T-cell (primary cell): ENCODE measurements at regions not wholly inside any gene's neighbourhood (a gene's known extent, or its start where the extent isn't known, plus 50 kb on each side); places are given as distances from the start of the nearest gene placed in this dataset.

Experiments
- ATAC-seq, 4 experiments: fragments of 200-7000 bp in 3 of 4; fragments of 150-1000 bp in 1 of 4; cut with Tn5 transposase; replicated peaks in 1 of 4; 1 replicate in 3 of 4; 2 replicates in 1 of 4; pipeline ENCODE4 v1.10.0; 2021; ENCODE audit warnings: moderate library complexity in 3 of 4, mild to moderate bottlenecking in 2 of 4, moderate number of reproducible peaks in 1 of 4
- CTCF ChIA-PET, 2 donors: fragments of 300-600 bp; sonication (Branson Sonifier 250); formaldehyde crosslinking; loops; one replicate each; lab custom pipeline; 2022; ENCODE audit warnings: antibody characterized with exemption in 2 of 2; lab: Charles Lee
- POLR2A ChIA-PET, 2 donors: fragments of 300-600 bp; sonication (Branson Sonifier 250); formaldehyde crosslinking; loops; one replicate each; lab custom pipeline; 2022; ENCODE audit warnings: antibody characterized with exemption in 2 of 2; lab: Charles Lee
- DNase-seq, 35 experiments: peaks; one replicate each; pipeline versions ENCODE4 v3.0.0 to v3.0.0-alpha.2; 2013 to 2023
- H3K27ac ChIP-seq: one replicate; pipeline ENCODE4 v1.5.1; 2013; ENCODE audit warnings: low read length
- H3K27me3 ChIP-seq, 2 experiments: replicated peaks in 1 of 2; 1 replicate in 1 of 2; 2 replicates in 1 of 2; pipeline versions ENCODE4 v1.6.1 to v1.7.0; 2013; ENCODE audit warnings: low read length in 1 of 2, mixed read lengths in 1 of 2; ENCODE audit not compliant: control insufficient read depth in 2 of 2, insufficient read depth in 2 of 2; ENCODE audit errors: extremely low read depth in 1 of 2
- H3K36me3 ChIP-seq, 2 donors: 1 replicate in 1 of 2; 2 replicates in 1 of 2; pipeline versions ENCODE4 v1.6.1 to v1.7.0; 2013; ENCODE audit warnings: low read length in 1 of 2; ENCODE audit not compliant: control insufficient read depth in 2 of 2, insufficient read depth in 1 of 2; ENCODE audit errors: extremely low read depth in 1 of 2
- H3K4me1 ChIP-seq, 2 experiments: 1 replicate in 1 of 2; 2 replicates in 1 of 2; pipeline versions ENCODE4 v1.6.1 to v1.7.0; 2013; ENCODE audit warnings: low read length in 2 of 2, mixed read lengths in 1 of 2; ENCODE audit not compliant: insufficient read depth in 2 of 2, control insufficient read depth in 1 of 2; ENCODE audit errors: extremely low read depth in 1 of 2
- H3K4me3 ChIP-seq, 2 donors: 1 replicate in 1 of 2; 2 replicates in 1 of 2; pipeline versions ENCODE4 v1.5.1 to v1.7.0; 2013; ENCODE audit warnings: mild to moderate bottlenecking in 2 of 2, low read length in 1 of 2, moderate library complexity in 1 of 2; ENCODE audit not compliant: control insufficient read depth in 1 of 2; ENCODE audit errors: extremely low read depth in 1 of 2
- H3K9me3 ChIP-seq: 2 replicates; pipeline ENCODE4 v1.7.0; 2013
- H3K27ac Mint-ChIP-seq, 2 donors: one replicate each; pipeline ENCODE4 v1.8.0; 2020 to 2021; ENCODE audit warnings: mild to moderate bottlenecking in 2 of 2, mixed read lengths in 2 of 2
- H3K27me3 Mint-ChIP-seq, 2 donors: one replicate each; pipeline ENCODE4 v1.8.0; 2021 to 2022; ENCODE audit warnings: mixed read lengths in 2 of 2
- H3K36me3 Mint-ChIP-seq: one replicate; pipeline ENCODE4 v1.8.0; 2021; ENCODE audit warnings: mixed read lengths
- H3K4me1 Mint-ChIP-seq, 3 donors: one replicate each; pipeline ENCODE4 v1.8.0; 2020 to 2022; ENCODE audit warnings: mixed read lengths in 3 of 3, mild to moderate bottlenecking in 1 of 3
- H3K4me3 Mint-ChIP-seq, 3 donors: one replicate each; pipeline ENCODE4 v1.8.0; 2020 to 2022; ENCODE audit warnings: mild to moderate bottlenecking in 3 of 3, mixed read lengths in 3 of 3, moderate library complexity in 3 of 3
- H3K9me3 Mint-ChIP-seq, 3 donors: one replicate each; pipeline ENCODE4 v1.8.0; 2020 to 2022; ENCODE audit warnings: mixed read lengths in 3 of 3
- WGBS: methylation state at CpG from one replicate; pipeline ENCODE4 v1.1.5; 2013; ENCODE audit warnings: missing lambda C conversion rate; ENCODE audit not compliant: insufficient coverage; 5-methylcytosine and 5-hydroxymethylcytosine counted together

DNA sequence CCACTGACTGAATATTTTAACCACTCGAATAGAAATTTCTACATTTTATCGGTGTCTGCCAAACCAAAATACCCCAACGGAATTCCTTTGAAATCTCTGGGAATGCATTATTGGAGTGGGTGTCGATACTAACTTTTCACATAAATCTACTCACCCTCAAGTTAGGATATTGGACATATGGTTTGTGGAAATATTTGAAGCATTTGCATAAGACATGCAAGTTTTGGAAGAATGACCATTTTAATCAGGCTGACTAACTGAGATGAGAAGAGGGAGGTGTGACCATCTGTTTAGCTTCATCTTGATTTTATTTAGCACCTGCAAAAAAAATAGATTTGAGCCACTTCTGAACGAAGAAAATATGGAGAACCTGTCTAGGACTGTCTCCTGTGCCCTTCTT lies 61.2 kb downstream of the KLF6 start:
- DNase-seq (no peak), ATAC-seq (no peak)
- no peaks in the 10 kb centered on the region for H3K4me1 ChIP-seq
- peaks cover 0 to 5% of the 10 kb centered on the region in 2 experiments for H3K27me3 ChIP-seq
- WGBS: no CpG with 5 or more reads among the region's 5 CpGs
- ChIA-PET CTCF (no interaction called here), POLR2A (no interaction called here)
- Mint-ChIP-seq H3K27me3 (peaks cover 0 to 5% of the 10 kb centered on the region in 2 donors), H3K4me3 (no peak overlapping the region), H3K36me3 (no peaks in the 10 kb centered on the region), H3K27ac (no peak overlapping the region), H3K4me1 (peaks cover 0 to 2% (median 0%) of the 10 kb centered on the region in 3 donors), H3K9me3 (no peaks in the 10 kb centered on the region)
- H3K4me3 ChIP-seq: no peak overlapping the region
- no peak overlapping the region for H3K27ac ChIP-seq
- no peaks in the 10 kb centered on the region for H3K36me3 ChIP-seq
- no peaks in the 10 kb centered on the region for H3K9me3 ChIP-seq

DNA sequence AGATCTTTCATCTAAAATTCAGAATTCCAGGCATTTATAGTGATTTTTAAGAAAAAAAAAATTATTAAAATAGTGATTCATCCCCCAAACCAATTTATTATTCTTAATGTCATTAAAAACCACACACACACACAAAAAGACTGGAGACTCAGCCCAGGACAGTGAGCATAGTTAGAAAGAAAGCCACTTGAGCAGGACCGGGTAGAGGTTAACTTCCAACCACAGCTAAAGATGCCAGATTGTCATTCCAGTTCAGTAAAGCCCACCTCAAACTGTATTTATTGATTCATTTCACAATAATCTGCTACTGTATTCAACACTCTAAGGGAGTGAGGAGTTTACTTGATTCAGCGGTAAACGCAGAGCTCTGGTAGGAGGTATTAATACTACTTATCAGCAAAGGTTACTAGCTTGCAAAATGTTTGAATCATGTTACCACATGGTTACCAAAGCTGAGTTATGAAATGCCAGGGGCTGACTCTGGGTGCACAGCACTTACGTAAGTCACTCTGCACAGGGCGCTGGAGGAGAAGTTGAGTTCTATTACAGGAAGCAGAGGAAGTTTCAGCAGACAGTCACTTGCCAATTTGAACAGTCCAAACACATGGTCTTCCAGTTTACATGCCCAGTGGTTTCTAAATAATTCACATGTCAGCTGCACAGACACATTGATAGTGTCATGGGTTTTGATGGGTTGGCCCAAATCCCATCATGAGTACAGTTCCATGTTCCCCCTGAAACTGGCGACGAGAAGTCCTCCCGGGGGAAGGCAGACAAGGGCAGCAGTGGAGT lies 64.6 kb downstream of the KLF6 start:
- Histone ChIP-seq H3K9me3 (no peaks in the 10 kb centered on the region), H3K4me3 (no peak overlapping the region), H3K36me3 (no peaks in the 10 kb centered on the region), H3K4me1 (no peaks in the 10 kb centered on the region), H3K27me3 (no peaks in the 10 kb centered on the region), H3K27ac (no peak overlapping the region)
- DNase-seq: peak in 7 of 35 experiments; percentile 6 to 42 (median 15)
- H3K9me3 Mint-ChIP-seq: no peaks in the 10 kb centered on the region
- no peaks in the 10 kb centered on the region for H3K36me3 Mint-ChIP-seq
- H3K27me3 Mint-ChIP-seq: no peaks in the 10 kb centered on the region
- WGBS: 100% methylated on average over 5 of the region's 8 CpGs
- no peak for ATAC-seq
- no peak overlapping the region for H3K4me3 Mint-ChIP-seq
- CTCF ChIA-PET: no interaction called here
- POLR2A ChIA-PET: no interaction called here
- H3K27ac Mint-ChIP-seq: peak overlapping the region in 1 of 2 donors; percentile 25
- H3K4me1 Mint-ChIP-seq: peaks cover 0 to 2% (median 0%) of the 10 kb centered on the region in 3 donors

DNA sequence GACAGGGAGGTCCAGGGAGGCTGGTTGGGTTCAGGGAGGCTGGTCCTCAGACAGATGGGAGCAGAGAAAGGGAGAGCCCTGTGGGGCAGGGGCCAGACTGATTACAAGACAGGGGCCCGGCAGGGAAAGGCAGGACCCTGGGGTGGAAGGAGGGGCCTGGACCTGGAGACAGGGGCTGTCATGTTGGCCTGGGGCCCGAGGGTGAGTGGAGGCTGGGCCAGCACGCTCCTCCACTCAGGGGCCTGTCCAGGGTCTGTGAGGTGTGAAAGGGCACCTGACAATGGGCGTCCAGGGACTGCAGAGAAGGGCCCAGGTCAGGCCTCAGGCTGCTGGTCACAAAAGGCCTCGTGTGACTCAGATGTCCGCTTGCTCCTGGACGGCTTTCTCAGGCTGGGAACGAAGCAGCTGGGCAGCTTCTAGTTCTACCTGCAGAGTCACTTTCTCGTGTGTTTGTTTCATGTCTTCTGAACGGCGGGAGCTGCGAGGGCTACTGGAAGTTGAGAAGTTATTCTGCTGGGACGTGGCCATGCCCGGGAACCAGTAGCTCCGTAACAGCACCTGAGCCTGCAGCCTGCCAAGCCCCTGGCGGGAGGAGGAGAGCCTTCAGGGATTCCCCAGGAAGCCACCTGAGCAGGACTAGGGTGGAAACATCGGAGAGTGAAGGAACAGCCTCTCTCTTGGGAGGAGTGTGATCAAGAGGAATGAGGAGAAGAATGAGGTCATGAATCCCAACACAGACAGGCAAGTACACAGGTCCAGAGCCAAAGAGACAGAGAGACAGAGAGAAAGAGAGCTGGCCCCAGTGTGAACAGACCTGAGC lies 65.8 kb downstream of the KLF6 start:
- H3K4me1 ChIP-seq: no peaks in the 10 kb centered on the region
- CTCF ChIA-PET: no interaction called here
- 93% methylated on average over 16 of the region's 17 CpGs for WGBS
- Mint-ChIP-seq H3K4me3 (no peak overlapping the region), H3K27ac (no peak overlapping the region), H3K9me3 (no peaks in the 10 kb centered on the region), H3K36me3 (no peaks in the 10 kb centered on the region), H3K4me1 (peaks cover 0 to 2% (median 0%) of the 10 kb centered on the region in 3 donors), H3K27me3 (no peaks in the 10 kb centered on the region)
- POLR2A ChIA-PET: interaction anchor here in 1 of 2 donors (0.5 kb wide), 1 partner anchor 252 kb away, joined by 3 read pairs; no protein-coding TSS in a partner anchor
- H3K27me3 ChIP-seq: no peaks in the 10 kb centered on the region
- H3K4me3 ChIP-seq: no peak overlapping the region
- H3K27ac ChIP-seq: no peak overlapping the region
- H3K9me3 ChIP-seq: no peaks in the 10 kb centered on the region
- no peak for ATAC-seq
- DNase-seq: no peak
- no peaks in the 10 kb centered on the region for H3K36me3 ChIP-seq

DNA sequence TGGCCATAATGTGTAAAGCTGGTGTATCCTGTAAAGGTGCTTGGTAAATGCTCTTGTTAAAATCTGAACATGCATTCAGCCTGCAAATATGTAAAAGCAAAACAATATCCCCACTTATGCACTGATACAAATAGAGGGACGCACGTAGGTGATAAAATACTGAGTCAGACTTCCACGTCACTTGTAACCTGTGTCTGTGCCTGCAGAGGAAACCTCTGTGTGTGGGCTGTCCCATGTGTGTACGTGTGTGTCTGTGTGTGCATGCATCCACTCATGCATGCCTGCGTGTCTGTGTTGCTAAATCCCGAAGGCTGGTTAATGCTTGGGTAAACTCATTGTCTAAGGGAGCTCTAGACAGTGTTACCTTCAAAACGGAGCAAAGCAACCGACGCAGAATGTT lies 68.9 kb downstream of the KLF6 start:
- H3K27me3 ChIP-seq: no peaks in the 10 kb centered on the region
- peaks cover 6 to 16% (median 8%) of the 10 kb centered on the region in 3 donors for H3K9me3 Mint-ChIP-seq
- H3K36me3 ChIP-seq: no peaks in the 10 kb centered on the region
- ChIA-PET CTCF (no interaction called here), POLR2A (no interaction called here)
- H3K27me3 Mint-ChIP-seq: no peaks in the 10 kb centered on the region
- H3K9me3 ChIP-seq: peaks cover 2% of the 10 kb centered on the region
- no peaks in the 10 kb centered on the region for H3K36me3 Mint-ChIP-seq
- peaks cover 0 to 2% (median 0%) of the 10 kb centered on the region in 3 donors for H3K4me1 Mint-ChIP-seq
- H3K27ac Mint-ChIP-seq: no peak overlapping the region
- no peak for ATAC-seq
- no peaks in the 10 kb centered on the region for H3K4me1 ChIP-seq
- H3K27ac ChIP-seq: no peak overlapping the region
- H3K4me3 Mint-ChIP-seq: no peak overlapping the region
- WGBS: 90% methylated on average over 9 of the region's 9 CpGs
- DNase-seq: no peak
- H3K4me3 ChIP-seq: no peak overlapping the region

DNA sequence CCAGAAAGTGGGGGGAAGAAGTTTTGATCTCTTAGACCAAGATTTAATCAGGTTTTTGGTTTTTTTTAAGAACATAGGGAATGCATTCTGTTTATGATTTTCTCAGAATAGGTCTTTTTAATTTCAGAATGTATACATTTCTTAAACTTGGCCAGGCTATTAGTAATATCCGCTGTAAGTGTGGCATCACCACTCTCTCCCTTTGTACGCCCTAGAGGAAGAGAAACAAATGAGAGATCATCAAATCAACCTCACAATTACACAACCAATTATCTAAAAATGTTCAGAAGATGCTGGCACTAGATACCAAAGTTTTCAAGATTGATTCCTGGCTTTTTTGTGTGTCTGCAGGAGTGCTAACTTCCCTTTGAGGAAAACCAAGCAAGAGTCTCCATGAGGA lies 70.0 kb downstream of the KLF6 start:
- peaks cover 2% of the 10 kb centered on the region for H3K9me3 ChIP-seq
- Mint-ChIP-seq H3K4me3 (no peak overlapping the region), H3K27ac (no peak overlapping the region), H3K36me3 (no peaks in the 10 kb centered on the region), H3K4me1 (no peaks in the 10 kb centered on the region), H3K9me3 (peaks cover 6 to 17% (median 13%) of the 10 kb centered on the region in 3 donors), H3K27me3 (no peaks in the 10 kb centered on the region)
- ATAC-seq: no peak
- H3K4me1 ChIP-seq: no peaks in the 10 kb centered on the region
- POLR2A ChIA-PET: interaction anchor here in 1 of 2 donors (0.6 kb wide), 1 partner anchor 26 kb away, joined by 9 read pairs; no protein-coding TSS in a partner anchor
- H3K27me3 ChIP-seq: no peaks in the 10 kb centered on the region
- WGBS: no CpG with 5 or more reads among the region's 2 CpGs
- CTCF ChIA-PET: no interaction called here
- DNase-seq: no peak
- no peak overlapping the region for H3K27ac ChIP-seq
- H3K36me3 ChIP-seq: no peaks in the 10 kb centered on the region
- H3K4me3 ChIP-seq: no peak overlapping the region

DNA sequence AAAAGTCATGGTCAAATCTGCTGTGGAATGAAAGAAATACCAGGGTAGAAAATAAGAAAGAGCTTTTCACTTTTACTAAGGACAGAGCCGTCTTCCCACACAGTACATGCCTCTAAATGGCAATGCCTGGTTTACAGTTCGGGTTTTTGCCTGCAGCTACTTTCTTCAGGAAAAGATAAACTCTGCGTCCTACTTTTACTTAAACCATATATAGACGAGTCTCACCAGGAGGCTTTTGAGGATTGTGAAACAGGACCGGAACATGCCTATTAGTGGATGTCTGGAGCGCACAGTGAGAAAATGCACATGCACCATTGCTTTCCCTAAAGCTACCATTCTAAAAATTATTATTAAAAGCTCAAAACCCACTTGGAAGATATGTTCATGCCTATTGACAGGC lies 70.5 kb downstream of the KLF6 start:
- H3K36me3 ChIP-seq: no peaks in the 10 kb centered on the region

More for the DNA sequence above, 70.5 kb downstream of the KLF6 start:
- ATAC-seq (no peak), DNase-seq (no peak)
- no peak overlapping the region for H3K4me3 Mint-ChIP-seq
- Histone ChIP-seq H3K9me3 (peaks cover 2% of the 10 kb centered on the region), H3K4me3 (no peak overlapping the region), H3K4me1 (no peaks in the 10 kb centered on the region), H3K27ac (no peak overlapping the region), H3K27me3 (no peaks in the 10 kb centered on the region)
- no peaks in the 10 kb centered on the region for H3K36me3 Mint-ChIP-seq
- peaks cover 6 to 17% (median 13%) of the 10 kb centered on the region in 3 donors for H3K9me3 Mint-ChIP-seq
- ChIA-PET CTCF (no interaction called here), POLR2A (no interaction called here)
- 93% methylated on average over 5 of the region's 6 CpGs for WGBS
- no peaks in the 10 kb centered on the region for H3K4me1 Mint-ChIP-seq
- H3K27ac Mint-ChIP-seq: no peak overlapping the region
- no peaks in the 10 kb centered on the region for H3K27me3 Mint-ChIP-seq
